ENCODE measurements at regions not wholly inside any gene's neighbourhood (a gene's known extent, or its start where the extent isn't known, plus 50 kb on each side); places are given as distances from the start of the nearest gene placed in this dataset.

DNA sequence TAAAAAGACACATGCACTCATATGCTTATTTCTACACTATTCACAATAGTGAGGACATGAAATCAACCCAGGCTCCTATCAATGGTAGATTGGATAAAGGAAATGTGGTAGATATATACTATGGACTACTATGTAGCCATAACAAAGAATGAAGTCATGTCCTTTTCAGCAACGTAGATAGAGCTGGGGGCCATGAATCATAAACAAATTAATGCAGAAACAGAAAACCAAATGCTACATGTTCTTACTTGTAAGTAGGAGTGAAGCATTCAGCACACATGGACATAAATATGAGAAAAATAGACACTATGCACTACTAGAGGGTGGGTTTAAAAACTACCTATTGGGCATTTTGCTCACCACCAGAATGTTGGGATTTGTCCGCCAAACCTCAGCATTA is 278.0 kb upstream of the MIS18BP1 start:
- in situ Hi-C loops (cut with MboI; ENCODE audit: low sequenced_read_pairs) = no loop called here
- Histone ChIP-seq H4K20me1 (ENCODE audit: insufficient read depth, low read length) (no peaks in the 10 kb centered on the region), H3K9ac (ENCODE audit: low read depth, low read length) (no peak overlapping the region), H3K4me2 (ENCODE audit: low read depth, low read length) (no peak overlapping the region), H2BK5ac (ENCODE audit: low read depth, low read length, poor library complexity, severe bottlenecking) (no peak overlapping the region), H3K4ac (ENCODE audit: low read depth, low read length) (no peak overlapping the region), H3K23ac (ENCODE audit: low read depth, low read length) (no peak overlapping the region), H3K14ac (replicated peaks; ENCODE audit: low read depth, low read length) (no peak overlapping the region), H3K4me3 (ENCODE audit: insufficient read depth, low read depth, low read length) (no peak overlapping the region), H3K9me1 (ENCODE audit: insufficient read depth, low read length) (no peaks in the 10 kb centered on the region), H2BK120ac (ENCODE audit: low read depth, low read length) (no peak overlapping the region), H3K79me1 (ENCODE audit: low read depth in 1 of 2, low read length in 2 of 2) (no peaks in the 10 kb centered on the region), H4K91ac (ENCODE audit: insufficient read depth, low read depth, low read length) (no peak overlapping the region), H4K5ac (ENCODE audit: low read depth, low read length) (no peak overlapping the region), H3K36me3 (ENCODE audit: control insufficient read depth, insufficient read depth, low read length) (no peaks in the 10 kb centered on the region), H2BK20ac (ENCODE audit: low read depth, low read length) (no peak overlapping the region), H4K8ac (ENCODE audit: low read depth in 2 of 2, low read length in 2 of 2) (no peak overlapping the region), H2AFZ (replicated peaks; ENCODE audit: low read length, poor library complexity) (no peak overlapping the region), H3K27ac (ENCODE audit: insufficient read depth, low read length) (no peak overlapping the region), H3K27me3 (ENCODE audit: control insufficient read depth, insufficient read depth, low read length) (no peaks in the 10 kb centered on the region), H3K56ac (ENCODE audit: extremely low read depth, insufficient read depth, low read length) (no peak overlapping the region), H3K4me1 (ENCODE audit: control insufficient read depth, insufficient read depth, low read length) (no peaks in the 10 kb centered on the region), H2AK9ac (replicated peaks; ENCODE audit: low read depth, low read length, poor library complexity) (no peak overlapping the region), H2AK5ac (ENCODE audit: low read depth, low read length) (no peak overlapping the region), H3K9me3 (ENCODE audit: control insufficient read depth, insufficient read depth, low read length) (peaks cover 12% of the 10 kb centered on the region), H3K18ac (ENCODE audit: low read depth, low read length) (no peak overlapping the region), H2BK15ac (ENCODE audit: low read depth, low read length) (no peak overlapping the region)
- DNase-seq = no peak
- ChIA-PET POLR2A (ENCODE audit: unreplicated experiment) (no interaction called here), CTCF (no interaction called here)
- no CpG with 5 or more reads among the region's 2 CpGs for WGBS, 2 experiments (ENCODE audit: extremely low coverage in 2 of 2, insufficient read length in 1 of 2)
- ATAC-seq (ENCODE audit: low read depth) = no peak
- intact Hi-C loops (cut with micrococcal nuclease) = no loop called here
- dilution Hi-C loops (cut with HindIII; ENCODE audit: low sequenced_read_pairs, unreplicated experiment) = no loop called here
- no peak for TF ChIP-seq CEBPB (IDR thresholded peaks at IDR 0.05; ENCODE audit: low read depth, low read length)
- no peak for TF ChIP-seq MAZ (IDR thresholded peaks at IDR 0.05; ENCODE audit: borderline replicate concordance, low read depth, low read length)
- TF ChIP-seq MXI1 (IDR thresholded peaks at IDR 0.05; ENCODE audit: borderline replicate concordance, low read depth, low read length) = no peak
- TF ChIP-seq USF2 (IDR thresholded peaks at IDR 0.05; ENCODE audit: low read depth, low read length) = no peak
- no peak for TF ChIP-seq POLR2A (IDR thresholded peaks at IDR 0.05; ENCODE audit: low read depth, low read length)
- no peak for TF ChIP-seq RAD21 (IDR thresholded peaks at IDR 0.05; ENCODE audit: low read length)
- TF ChIP-seq CHD1 (IDR thresholded peaks at IDR 0.05; ENCODE audit: low read depth, low read length) = no peak
- no peak for TF ChIP-seq NFE2L2 (IDR thresholded peaks at IDR 0.05; ENCODE audit: low read depth, low read length)
- no peak for TF ChIP-seq BHLHE40 (IDR thresholded peaks at IDR 0.05; ENCODE audit: low read depth, low read length)
- no peak for TF ChIP-seq FOS (IDR thresholded peaks at IDR 0.05; ENCODE audit: low read depth, low read length)
- TF ChIP-seq, protein P1, sequence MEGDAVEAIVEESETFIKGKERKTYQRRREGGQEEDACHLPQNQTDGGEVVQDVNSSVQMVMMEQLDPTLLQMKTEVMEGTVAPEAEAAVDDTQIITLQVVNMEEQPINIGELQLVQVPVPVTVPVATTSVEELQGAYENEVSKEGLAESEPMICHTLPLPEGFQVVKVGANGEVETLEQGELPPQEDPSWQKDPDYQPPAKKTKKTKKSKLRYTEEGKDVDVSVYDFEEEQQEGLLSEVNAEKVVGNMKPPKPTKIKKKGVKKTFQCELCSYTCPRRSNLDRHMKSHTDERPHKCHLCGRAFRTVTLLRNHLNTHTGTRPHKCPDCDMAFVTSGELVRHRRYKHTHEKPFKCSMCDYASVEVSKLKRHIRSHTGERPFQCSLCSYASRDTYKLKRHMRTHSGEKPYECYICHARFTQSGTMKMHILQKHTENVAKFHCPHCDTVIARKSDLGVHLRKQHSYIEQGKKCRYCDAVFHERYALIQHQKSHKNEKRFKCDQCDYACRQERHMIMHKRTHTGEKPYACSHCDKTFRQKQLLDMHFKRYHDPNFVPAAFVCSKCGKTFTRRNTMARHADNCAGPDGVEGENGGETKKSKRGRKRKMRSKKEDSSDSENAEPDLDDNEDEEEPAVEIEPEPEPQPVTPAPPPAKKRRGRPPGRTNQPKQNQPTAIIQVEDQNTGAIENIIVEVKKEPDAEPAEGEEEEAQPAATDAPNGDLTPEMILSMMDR (conservative IDR thresholded peaks at IDR 0.05; ENCODE audit: low read depth, low read length) = no peak
- TF ChIP-seq RFX5 (IDR thresholded peaks at IDR 0.05; ENCODE audit: low read depth, low read length) = no peak
- no peak for TF ChIP-seq ELK1 (IDR thresholded peaks at IDR 0.05; ENCODE audit: borderline replicate concordance, low read depth, low read length)
- no peak for TF ChIP-seq MAFK (IDR thresholded peaks at IDR 0.05; ENCODE audit: low read depth, low read length)
- TF ChIP-seq RCOR1 (IDR thresholded peaks at IDR 0.05; ENCODE audit: insufficient replicate concordance, low read length) = no peak
- TF ChIP-seq SMC3 (IDR thresholded peaks at IDR 0.05; ENCODE audit: low read depth, low read length) = no peak
- BruUV-seq (replicated peaks) = no TSS peak
